IMR-90 (cell line): ENCODE measurements at regions not wholly inside any gene's neighbourhood (a gene's known extent, or its start where the extent isn't known, plus 50 kb on each side); places are given as distances from the start of the nearest gene placed in this dataset.
A peak's percentile ranks its signal among the peaks of the same experiment; 100 is the strongest.

ENCODE experiments used
- ATAC-seq: fragments of 200-7000 bp; cut with Tn5 transposase; 2 replicates; pipeline ENCODE4 v1.9.1; 2020; ENCODE audit warnings: low read depth, mild to moderate bottlenecking, moderate library complexity
- BruUV-seq: library from RNA; stranded (reverse); fragments of 400-500 nt; replicated peaks from 2 replicates; lab custom pipeline; 2021; lab: Mats Ljungman, UMichigan
- CTCF ChIA-PET: fragments of 300-600 bp; formaldehyde crosslinking; extraction: SDS; loops from one replicate; lab custom pipeline; 2021; ENCODE audit warnings: antibody characterized with exemption; lab: Yijun Ruan, JAX
- POLR2A ChIA-PET: fragments of 300-600 bp; sonication (Branson Sonifier 250); formaldehyde crosslinking; loops from one replicate; lab custom pipeline; 2022; ENCODE audit warnings: antibody characterized with exemption; ENCODE audit not compliant: unreplicated experiment; lab: Charles Lee
- DNase-seq: peaks from one replicate; pipeline ENCODE4 v3.0.0; 2013
- H2AFZ ChIP-seq: replicated peaks from 2 replicates; pipeline ENCODE3; 2013; ENCODE audit warnings: low read length, mild to moderate bottlenecking; ENCODE audit not compliant: poor library complexity
- H2AK5ac ChIP-seq: 2 replicates; pipeline ENCODE4 v1.6.1; 2013; ENCODE audit warnings: low read depth, low read length, inconsistent platforms
- H2AK9ac ChIP-seq: replicated peaks from 2 replicates; pipeline ENCODE3; 2013; ENCODE audit warnings: mild to moderate bottlenecking, low read depth, low read length, moderate library complexity; ENCODE audit not compliant: poor library complexity
- H2BK120ac ChIP-seq: 2 replicates; pipeline ENCODE4 v1.6.1; 2013; ENCODE audit warnings: low read depth, low read length, inconsistent platforms
- H2BK15ac ChIP-seq: 3 replicates; pipeline ENCODE4 v1.6.1; 2013; ENCODE audit warnings: low read depth, low read length, inconsistent platforms
- H2BK20ac ChIP-seq: 2 replicates; pipeline ENCODE4 v1.6.1; 2013; ENCODE audit warnings: low read depth, mild to moderate bottlenecking, inconsistent platforms, low read length, moderate library complexity
- H2BK5ac ChIP-seq: 2 replicates; pipeline ENCODE4 v1.6.1; 2013; ENCODE audit warnings: mild to moderate bottlenecking, low read depth, low read length, inconsistent platforms; ENCODE audit not compliant: poor library complexity, severe bottlenecking
- H3K14ac ChIP-seq: replicated peaks from 2 replicates; pipeline ENCODE4 v1.6.1; 2013; ENCODE audit warnings: low read depth, low read length, inconsistent platforms
- H3K18ac ChIP-seq: 2 replicates; pipeline ENCODE4 v1.6.1; 2013; ENCODE audit warnings: low read depth, low read length, control low read depth
- H3K23ac ChIP-seq: 2 replicates; pipeline ENCODE4 v1.6.1; 2013; ENCODE audit warnings: low read depth, low read length, inconsistent platforms
- H3K27ac ChIP-seq: 2 replicates; pipeline ENCODE4 v1.5.1; 2013; ENCODE audit warnings: mild to moderate bottlenecking, control low read depth, low read length; ENCODE audit not compliant: insufficient read depth
- H3K27me3 ChIP-seq: 2 replicates; pipeline ENCODE4 v1.6.1; 2013; ENCODE audit warnings: low read length; ENCODE audit not compliant: control insufficient read depth, insufficient read depth
- H3K36me3 ChIP-seq: 2 replicates; pipeline ENCODE4 v1.6.1; 2013; ENCODE audit warnings: low read length, mixed read lengths; ENCODE audit not compliant: control insufficient read depth, insufficient read depth
- H3K4ac ChIP-seq: 2 replicates; pipeline ENCODE4 v1.6.1; 2013; ENCODE audit warnings: low read depth, low read length, inconsistent platforms
- H3K4me1 ChIP-seq: 2 replicates; pipeline ENCODE4 v1.6.1; 2013; ENCODE audit warnings: low read length, mixed read lengths; ENCODE audit not compliant: control insufficient read depth, insufficient read depth
- H3K4me2 ChIP-seq: 2 replicates; pipeline ENCODE4 v1.6.1; 2013; ENCODE audit warnings: low read depth, mild to moderate bottlenecking, control low read depth, low read length, moderate library complexity
- H3K4me3 ChIP-seq: 2 replicates; pipeline ENCODE4 v1.5.1; 2013; ENCODE audit warnings: low read depth, mild to moderate bottlenecking, control low read depth, low read length, moderate library complexity; ENCODE audit not compliant: insufficient read depth
- H3K56ac ChIP-seq: 2 replicates; pipeline ENCODE4 v1.6.1; 2013; ENCODE audit warnings: low read length, inconsistent platforms; ENCODE audit not compliant: insufficient read depth; ENCODE audit errors: extremely low read depth
- H3K79me1 ChIP-seq, 2 experiments: 2 replicates each; pipeline ENCODE4 v1.6.1; 2013; ENCODE audit warnings: low read length in 2 of 2, inconsistent platforms in 1 of 2, low read depth in 1 of 2
- H3K9ac ChIP-seq: 2 replicates; pipeline ENCODE4 v1.6.1; 2013; ENCODE audit warnings: low read depth, low read length, control low read depth
- H3K9me1 ChIP-seq: 2 replicates; pipeline ENCODE4 v1.6.1; 2013; ENCODE audit warnings: low read length, inconsistent platforms; ENCODE audit not compliant: insufficient read depth
- H3K9me3 ChIP-seq: 2 replicates; pipeline ENCODE4 v1.6.1; 2013; ENCODE audit warnings: low read length; ENCODE audit not compliant: control insufficient read depth, insufficient read depth
- H4K20me1 ChIP-seq: 2 replicates; pipeline ENCODE4 v1.6.1; 2013; ENCODE audit warnings: low read length, inconsistent platforms; ENCODE audit not compliant: insufficient read depth
- H4K5ac ChIP-seq: 2 replicates; pipeline ENCODE4 v1.6.1; 2013; ENCODE audit warnings: mild to moderate bottlenecking, low read depth, low read length, control low read depth
- H4K8ac ChIP-seq, 2 experiments: 2 replicates each; pipeline ENCODE4 v1.6.1; 2013; ENCODE audit warnings: low read depth in 2 of 2, low read length in 2 of 2, control low read depth in 1 of 2, inconsistent platforms in 1 of 2
- H4K91ac ChIP-seq: 2 replicates; pipeline ENCODE4 v1.6.1; 2013; ENCODE audit warnings: low read depth, low read length, inconsistent platforms; ENCODE audit not compliant: insufficient read depth
- MAFK ChIP-seq: IDR thresholded peaks from 2 replicates; pipeline ENCODE4 v1.6.1; 2012; ENCODE audit warnings: low read depth, low read length, improper control_type of control experiment
- MAZ ChIP-seq: IDR thresholded peaks from 2 replicates; pipeline ENCODE4 v1.6.1; 2012; ENCODE audit warnings: low read depth, mild to moderate bottlenecking, low read length, improper control_type of control experiment, moderate library complexity, borderline replicate concordance
- MXI1 ChIP-seq: IDR thresholded peaks from 2 replicates; pipeline ENCODE4 v1.6.1; 2012; ENCODE audit warnings: low read depth, mild to moderate bottlenecking, low read length, moderate library complexity, borderline replicate concordance
- RAD21 ChIP-seq: IDR thresholded peaks from 2 replicates; pipeline ENCODE4 v1.6.1; 2012; ENCODE audit warnings: low read length, improper control_type of control experiment
- RCOR1 ChIP-seq: IDR thresholded peaks from 2 replicates; pipeline ENCODE4 v1.6.1; 2012; ENCODE audit warnings: mild to moderate bottlenecking, low read length, improper control_type of control experiment; ENCODE audit not compliant: insufficient replicate concordance
- SMC3 ChIP-seq: fragments of 150-350 bp; IDR thresholded peaks from 2 replicates; pipeline ENCODE4 v1.6.1; 2016; ENCODE audit warnings: low read depth, mild to moderate bottlenecking, antibody characterized with exemption, low read length, moderate library complexity
- WGBS, 2 experiments: methylation state at CpG; one replicate each; pipeline versions ENCODE4 v1.1.5 to v1.1.7; 2013; ENCODE audit warnings: missing lambda C conversion rate in 2 of 2; ENCODE audit not compliant: insufficient read length in 1 of 2; ENCODE audit errors: extremely low coverage in 2 of 2; 5-methylcytosine and 5-hydroxymethylcytosine counted together
- dilution Hi-C: fragments of 300-500 bp; cut with HindIII; formaldehyde crosslinking; loops from one replicate; pipeline ENCODE4 v1.14.3; 2018; ENCODE audit warnings: low sequenced_read_pairs; ENCODE audit not compliant: unreplicated experiment
- in situ Hi-C: fragments of 300-500 bp; cut with MboI; formaldehyde crosslinking; loops from 3 replicates; pipeline ENCODE4 v1.14.3; 2019; ENCODE audit warnings: low sequenced_read_pairs, inconsistent platforms, mixed read lengths
- intact Hi-C: fragments of 100-400 bp; cut with micrococcal nuclease; formaldehyde crosslinking; loops from 2 replicates; pipeline ENCODE4 v1.10.0; 2022
- TF ChIP-seq, protein P1 (sequence below): fragments of 150-350 bp; IDR thresholded peaks from 2 replicates; pipeline ENCODE4 v1.6.1; 2017; ENCODE audit warnings: mild to moderate bottlenecking, antibody characterized with exemption, low read length, low read depth
- TF ChIP-seq, protein P2 (sequence below): fragments of 150-350 bp; IDR thresholded peaks from 2 replicates; pipeline ENCODE4 v1.6.1; 2016; ENCODE audit warnings: low read depth, mild to moderate bottlenecking, low read length, moderate library complexity, borderline replicate concordance

DNA sequence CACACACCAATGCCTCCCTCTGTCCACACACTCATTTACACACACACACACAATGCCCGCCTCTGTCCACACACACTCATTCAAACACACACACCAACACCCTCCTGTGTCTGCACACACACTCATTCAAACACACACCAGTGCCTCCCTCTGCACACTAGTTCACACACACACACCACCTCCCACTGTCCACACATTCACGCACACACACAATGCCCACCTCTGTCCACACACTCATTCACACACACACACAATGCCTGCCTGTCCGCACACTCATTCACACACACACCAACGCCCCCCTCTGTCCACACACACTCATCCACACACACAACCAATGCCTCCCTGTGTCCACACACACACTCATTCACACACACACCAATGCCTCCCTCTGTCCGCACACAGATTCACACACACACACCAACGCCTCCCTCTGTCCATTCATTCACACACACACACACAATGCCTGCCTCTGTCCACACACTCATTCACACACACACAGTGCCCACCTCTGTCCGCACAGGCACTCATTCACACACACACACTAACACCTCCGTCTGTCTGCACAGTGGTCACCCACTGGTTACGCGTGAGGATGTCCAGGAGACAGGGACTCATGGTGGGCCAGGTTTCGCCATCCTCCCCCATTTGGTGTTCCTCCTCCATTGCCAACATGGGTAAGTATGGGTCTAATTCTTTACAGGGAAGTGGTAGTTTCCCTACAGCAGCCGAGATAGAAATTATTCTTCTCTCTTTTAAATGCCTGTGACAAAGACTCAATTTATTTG is 62.4 kb upstream of the THBS2 start:
- Histone ChIP-seq H4K91ac (no peak overlapping the region), H4K20me1 (no peaks in the 10 kb centered on the region), H2BK20ac (no peak overlapping the region), H2AK9ac (no peak overlapping the region), H3K18ac (no peak overlapping the region), H3K4me2 (no peak overlapping the region), H3K23ac (no peak overlapping the region), H3K9ac (no peak overlapping the region), H3K36me3 (no peaks in the 10 kb centered on the region), H3K56ac (no peak overlapping the region), H2BK120ac (no peak overlapping the region), H3K9me3 (no peaks in the 10 kb centered on the region), H2BK5ac (no peak overlapping the region), H3K27ac (no peak overlapping the region), H3K79me1 (no peaks in the 10 kb centered on the region), H3K4ac (no peak overlapping the region), H3K14ac (no peak overlapping the region), H2AK5ac (peak overlapping the region; percentile 9; the same call in 1 of the 2 replicates), H3K4me1 (no peaks in the 10 kb centered on the region), H2AFZ (peak overlapping the region; percentile 52), H3K9me1 (no peaks in the 10 kb centered on the region), H4K8ac (no peak overlapping the region), H2BK15ac (no peak overlapping the region), H4K5ac (no peak overlapping the region), H3K27me3 (no peaks in the 10 kb centered on the region; the same call in 1 of the 2 replicates), H3K4me3 (no peak overlapping the region)
- ATAC-seq (no peak), DNase-seq (no peak)
- ChIA-PET CTCF (no interaction called here), POLR2A (no interaction called here)
- intact Hi-C loops (no loop called here), in situ Hi-C loops (no loop called here), dilution Hi-C loops (no loop called here)
- no TSS peak for BruUV-seq
- WGBS, 2 experiments, result 80% methylated on average over 5 of the region's 12 CpGs; no CpG with 5 or more reads in 1 of the 2 experiments
- TF ChIP-seq RAD21, result no peak
- TF ChIP-seq, protein P1, sequence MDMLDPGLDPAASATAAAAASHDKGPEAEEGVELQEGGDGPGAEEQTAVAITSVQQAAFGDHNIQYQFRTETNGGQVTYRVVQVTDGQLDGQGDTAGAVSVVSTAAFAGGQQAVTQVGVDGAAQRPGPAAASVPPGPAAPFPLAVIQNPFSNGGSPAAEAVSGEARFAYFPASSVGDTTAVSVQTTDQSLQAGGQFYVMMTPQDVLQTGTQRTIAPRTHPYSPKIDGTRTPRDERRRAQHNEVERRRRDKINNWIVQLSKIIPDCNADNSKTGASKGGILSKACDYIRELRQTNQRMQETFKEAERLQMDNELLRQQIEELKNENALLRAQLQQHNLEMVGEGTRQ, result no peak
- no peak for TF ChIP-seq RCOR1
- TF ChIP-seq, protein P2, sequence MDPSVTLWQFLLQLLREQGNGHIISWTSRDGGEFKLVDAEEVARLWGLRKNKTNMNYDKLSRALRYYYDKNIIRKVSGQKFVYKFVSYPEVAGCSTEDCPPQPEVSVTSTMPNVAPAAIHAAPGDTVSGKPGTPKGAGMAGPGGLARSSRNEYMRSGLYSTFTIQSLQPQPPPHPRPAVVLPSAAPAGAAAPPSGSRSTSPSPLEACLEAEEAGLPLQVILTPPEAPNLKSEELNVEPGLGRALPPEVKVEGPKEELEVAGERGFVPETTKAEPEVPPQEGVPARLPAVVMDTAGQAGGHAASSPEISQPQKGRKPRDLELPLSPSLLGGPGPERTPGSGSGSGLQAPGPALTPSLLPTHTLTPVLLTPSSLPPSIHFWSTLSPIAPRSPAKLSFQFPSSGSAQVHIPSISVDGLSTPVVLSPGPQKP, result no peak
- no peak for TF ChIP-seq SMC3
- TF ChIP-seq MAZ, result no peak
- TF ChIP-seq MXI1, result no peak
- TF ChIP-seq MAFK, result no peak
